PFSK-1 (cell line): ENCODE measurements at regions not wholly inside any gene's neighbourhood (a gene's known extent, or its start where the extent isn't known, plus 50 kb on each side); places are given as distances from the start of the nearest gene placed in this dataset.

Source experiments
- FOXP2 ChIP-seq: optimal IDR thresholded peaks from 2 replicates; pipeline ENCODE3; 2011; ENCODE audit warnings: borderline replicate concordance, control low read depth, inconsistent platforms; ENCODE audit not compliant: insufficient read depth; ENCODE audit errors: extremely low read length, extremely low read depth
- POLR2AphosphoS5 ChIP-seq: IDR thresholded peaks from 2 replicates; pipeline ENCODE4 v1.6.1; 2012; ENCODE audit warnings: low read depth, mild to moderate bottlenecking, control low read depth, low read length, moderate library complexity
- SIN3A ChIP-seq: IDR thresholded peaks from 2 replicates; pipeline ENCODE4 v1.6.1; 2012; ENCODE audit warnings: mild to moderate bottlenecking, low read length, moderate library complexity, borderline replicate concordance; ENCODE audit not compliant: insufficient read depth
- TAF1 ChIP-seq: IDR thresholded peaks from 2 replicates; pipeline ENCODE4 v1.6.1; 2012; ENCODE audit warnings: low read length, control low read depth, borderline replicate concordance; ENCODE audit not compliant: insufficient read depth
- TF ChIP-seq, protein P1 (sequence below), 2 experiments: IDR thresholded peaks; 2 replicates each; pipeline versions ENCODE4 v1.6.1 to v1.8.0; 2011 to 2012; ENCODE audit warnings: low read depth in 2 of 2, low read length in 2 of 2, control low read depth in 1 of 2, inconsistent platforms in 1 of 2, mild to moderate bottlenecking in 1 of 2, moderate library complexity in 1 of 2; ENCODE audit not compliant: insufficient read depth in 1 of 2

DNA sequence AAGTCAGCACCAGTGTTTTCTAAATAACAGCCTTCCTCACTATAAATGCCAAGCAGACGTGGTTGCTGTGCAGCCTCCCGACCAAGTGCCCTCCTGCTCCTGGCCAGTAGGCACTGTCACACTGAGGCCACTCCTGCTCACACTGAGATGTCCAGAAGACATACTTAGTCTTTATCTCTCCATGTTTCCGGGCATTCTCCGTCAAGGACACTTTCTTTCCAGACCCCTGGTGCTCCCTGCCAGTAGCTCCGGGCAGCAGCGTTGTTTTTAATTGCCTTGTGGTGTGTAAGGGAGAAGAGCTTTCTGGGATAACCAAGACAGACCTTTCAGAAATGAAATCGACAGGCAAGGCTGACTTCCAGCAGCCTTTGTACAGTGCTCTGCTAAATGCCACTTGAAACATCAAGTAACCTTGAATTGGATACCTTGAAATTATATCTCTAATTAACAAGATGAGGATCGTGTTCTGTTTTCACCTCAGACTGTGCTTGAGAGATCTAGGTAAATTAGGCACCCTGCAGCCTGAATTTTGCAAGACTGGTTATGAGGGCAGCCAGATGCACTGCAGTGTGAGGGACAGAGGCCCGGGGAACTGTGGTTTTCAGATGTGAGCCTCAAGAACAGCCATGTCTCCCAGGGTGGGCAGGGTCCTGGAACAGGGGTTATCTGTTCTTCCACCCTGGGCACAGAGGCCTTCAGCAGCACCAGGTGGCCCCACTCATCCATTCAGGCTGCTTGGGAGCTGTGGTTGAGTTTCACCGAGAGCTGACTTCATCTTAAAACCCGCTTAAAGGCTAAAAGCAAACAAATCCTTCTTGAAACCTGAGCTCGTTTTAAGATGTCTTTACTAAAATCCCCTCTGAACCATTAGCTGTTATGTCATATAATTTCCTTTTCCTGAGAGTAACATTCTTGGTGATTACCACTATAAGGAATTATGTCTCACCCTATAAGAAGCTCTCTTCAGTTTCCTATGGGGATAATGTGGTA, 105.5 kb upstream of the IL12A start:
- TF ChIP-seq, protein P1, sequence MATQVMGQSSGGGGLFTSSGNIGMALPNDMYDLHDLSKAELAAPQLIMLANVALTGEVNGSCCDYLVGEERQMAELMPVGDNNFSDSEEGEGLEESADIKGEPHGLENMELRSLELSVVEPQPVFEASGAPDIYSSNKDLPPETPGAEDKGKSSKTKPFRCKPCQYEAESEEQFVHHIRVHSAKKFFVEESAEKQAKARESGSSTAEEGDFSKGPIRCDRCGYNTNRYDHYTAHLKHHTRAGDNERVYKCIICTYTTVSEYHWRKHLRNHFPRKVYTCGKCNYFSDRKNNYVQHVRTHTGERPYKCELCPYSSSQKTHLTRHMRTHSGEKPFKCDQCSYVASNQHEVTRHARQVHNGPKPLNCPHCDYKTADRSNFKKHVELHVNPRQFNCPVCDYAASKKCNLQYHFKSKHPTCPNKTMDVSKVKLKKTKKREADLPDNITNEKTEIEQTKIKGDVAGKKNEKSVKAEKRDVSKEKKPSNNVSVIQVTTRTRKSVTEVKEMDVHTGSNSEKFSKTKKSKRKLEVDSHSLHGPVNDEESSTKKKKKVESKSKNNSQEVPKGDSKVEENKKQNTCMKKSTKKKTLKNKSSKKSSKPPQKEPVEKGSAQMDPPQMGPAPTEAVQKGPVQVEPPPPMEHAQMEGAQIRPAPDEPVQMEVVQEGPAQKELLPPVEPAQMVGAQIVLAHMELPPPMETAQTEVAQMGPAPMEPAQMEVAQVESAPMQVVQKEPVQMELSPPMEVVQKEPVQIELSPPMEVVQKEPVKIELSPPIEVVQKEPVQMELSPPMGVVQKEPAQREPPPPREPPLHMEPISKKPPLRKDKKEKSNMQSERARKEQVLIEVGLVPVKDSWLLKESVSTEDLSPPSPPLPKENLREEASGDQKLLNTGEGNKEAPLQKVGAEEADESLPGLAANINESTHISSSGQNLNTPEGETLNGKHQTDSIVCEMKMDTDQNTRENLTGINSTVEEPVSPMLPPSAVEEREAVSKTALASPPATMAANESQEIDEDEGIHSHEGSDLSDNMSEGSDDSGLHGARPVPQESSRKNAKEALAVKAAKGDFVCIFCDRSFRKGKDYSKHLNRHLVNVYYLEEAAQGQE (IDR thresholded peaks at IDR 0.05; ENCODE audit: insufficient read depth in 1 of 2, low read depth in 2 of 2, low read length in 2 of 2), result no peak
- no peak for TF ChIP-seq FOXP2
- no peak for TF ChIP-seq SIN3A
- TF ChIP-seq TAF1, result no peak
- no peak for TF ChIP-seq POLR2AphosphoS5

- no peak for TF ChIP-seq POLR2AphosphoS5
- TF ChIP-seq, protein P1 (IDR thresholded peaks at IDR 0.05; ENCODE audit: insufficient read depth in 1 of 2, low read depth in 2 of 2, low read length in 2 of 2), result no peak
- TF ChIP-seq TAF1, result no peak
- no peak for TF ChIP-seq FOXP2
- TF ChIP-seq SIN3A, result no peak
Measured at GRCh38 chr3:159884661-159885402, 103.8 kb upstream of the IL12A start.

DNA sequence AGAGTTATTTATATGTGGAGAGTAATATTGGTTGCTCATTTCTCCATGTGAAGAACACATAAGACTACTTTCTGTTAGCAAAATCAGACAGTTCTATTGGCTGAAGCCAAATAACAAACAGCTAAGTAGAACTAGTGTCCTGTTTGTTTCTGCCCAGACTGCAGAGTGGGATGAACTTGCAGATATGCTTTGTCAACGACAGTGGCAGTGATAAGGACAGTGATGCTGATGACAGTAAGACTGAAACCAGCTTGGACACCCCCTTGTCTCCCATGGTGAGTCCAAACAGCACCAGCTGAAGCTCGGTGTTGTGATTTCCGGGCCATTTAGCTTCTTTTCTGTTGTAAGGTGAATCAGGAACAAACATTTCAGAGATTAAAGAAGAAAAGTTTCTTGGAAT, 102.6 kb upstream of the IL12A start:
- TF ChIP-seq SIN3A (no peak), POLR2AphosphoS5 (no peak), TAF1 (no peak), FOXP2 (no peak)
- TF ChIP-seq, protein P1 (IDR thresholded peaks at IDR 0.05; ENCODE audit: insufficient read depth in 1 of 2, low read depth in 2 of 2, low read length in 2 of 2), result no peak

DNA sequence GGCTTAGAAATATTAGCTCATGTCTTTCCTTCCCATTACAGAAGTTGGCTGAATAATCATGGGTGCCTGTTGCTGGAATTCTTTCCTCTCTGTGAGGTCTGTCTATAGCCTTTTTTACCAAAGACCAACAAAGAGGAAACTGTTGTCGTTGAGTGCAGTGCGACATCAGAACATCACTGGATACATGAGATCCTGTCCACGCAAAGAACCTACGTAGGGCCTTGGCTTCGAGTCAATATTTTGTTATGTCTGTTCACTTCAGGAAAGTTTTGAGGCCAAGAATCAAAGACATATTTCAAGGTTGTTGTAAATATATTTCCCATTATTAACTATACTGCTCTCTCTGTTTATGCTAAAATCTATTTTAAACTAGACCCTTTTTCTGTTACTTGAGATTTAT, 101.5 kb upstream of the IL12A start:
- TF ChIP-seq POLR2AphosphoS5, result no peak

DNA sequence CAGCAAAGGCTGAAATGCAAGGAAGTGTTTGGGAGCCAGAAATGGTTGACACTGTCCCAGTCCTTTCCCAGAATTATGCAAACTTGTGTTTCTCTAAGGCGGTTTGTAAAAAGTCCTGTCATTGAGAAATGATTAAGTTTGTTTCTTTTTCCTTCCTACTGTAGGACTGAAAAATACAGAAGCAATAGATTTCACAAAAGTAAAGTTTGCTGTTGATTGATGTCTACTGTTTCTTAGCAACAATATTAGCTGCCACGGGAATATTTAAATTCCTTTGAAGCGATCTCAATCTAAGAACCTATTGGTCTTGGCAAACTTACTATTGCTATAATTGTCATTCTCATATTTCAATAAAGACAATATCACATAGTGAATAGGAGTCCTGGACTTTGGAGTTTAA, 100.7 kb upstream of the IL12A start:
- TF ChIP-seq TAF1 (no peak), FOXP2 (no peak), POLR2AphosphoS5 (no peak), SIN3A (no peak)
- TF ChIP-seq, protein P1 (IDR thresholded peaks at IDR 0.05; ENCODE audit: insufficient read depth in 1 of 2, low read depth in 2 of 2, low read length in 2 of 2), result no peak
